Liver (tissue), 8 donors: ENCODE measurements at regions not wholly inside any gene's neighbourhood (a gene's known extent, or its start where the extent isn't known, plus 50 kb on each side); places are given as distances from the start of the nearest gene placed in this dataset.

ENCODE experiments used
- DNase-seq: peaks from one replicate; pipeline ENCODE4 v3.0.0-alpha.2; 2017; ENCODE audit warnings: low spot score
- H3K27ac ChIP-seq, 2 donors: one replicate each; pipeline ENCODE4 v1.7.0; 2013; ENCODE audit warnings: inconsistent platforms in 2 of 2, low read length in 2 of 2, control low read depth in 1 of 2, low read depth in 1 of 2, mild to moderate bottlenecking in 1 of 2
- H3K27me3 ChIP-seq, 4 donors: one replicate each; pipeline versions ENCODE4 v1.6.1 to v1.7.0; 2013; ENCODE audit warnings: low read length in 3 of 4, inconsistent platforms in 1 of 4, mild to moderate bottlenecking in 1 of 4, moderate library complexity in 1 of 4; ENCODE audit not compliant: control insufficient read depth in 4 of 4, insufficient read depth in 4 of 4
- H3K36me3 ChIP-seq, 4 donors: one replicate each; pipeline versions ENCODE4 v1.6.1 to v1.7.0; 2013; ENCODE audit warnings: low read length in 3 of 4, mild to moderate bottlenecking in 3 of 4, low read depth in 1 of 4, moderate library complexity in 1 of 4; ENCODE audit not compliant: control insufficient read depth in 4 of 4, insufficient read depth in 3 of 4
- H3K4me1 ChIP-seq, 4 donors: one replicate each; pipeline versions ENCODE4 v1.6.1 to v1.7.0; 2013; ENCODE audit warnings: low read length in 3 of 4, mild to moderate bottlenecking in 3 of 4, moderate library complexity in 1 of 4; ENCODE audit not compliant: control insufficient read depth in 4 of 4, insufficient read depth in 4 of 4
- H3K4me3 ChIP-seq, 3 donors: one replicate each; pipeline versions ENCODE4 v1.6.1 to v1.7.0; 2013; ENCODE audit warnings: low read length in 3 of 3, control low read depth in 1 of 3, low read depth in 1 of 3, mild to moderate bottlenecking in 1 of 3
- H3K9ac ChIP-seq, 2 donors: one replicate each; pipeline ENCODE4 v1.7.0; 2013; ENCODE audit warnings: low read length in 2 of 2, mild to moderate bottlenecking in 2 of 2, moderate library complexity in 2 of 2, control low read depth in 1 of 2, low read depth in 1 of 2
- H3K9me3 ChIP-seq, 4 donors: one replicate each; pipeline versions ENCODE4 v1.6.1 to v1.7.0; 2013; ENCODE audit warnings: low read length in 3 of 4; ENCODE audit not compliant: control insufficient read depth in 4 of 4
- EGR1 ChIP-seq, 2 donors: IDR thresholded peaks; 2 replicates each; pipeline ENCODE4 v1.6.1; 2016 to 2018; ENCODE audit warnings: antibody characterized with exemption in 2 of 2, low read depth in 2 of 2
- FOXA1 ChIP-seq: IDR thresholded peaks from 2 replicates; pipeline ENCODE4 v1.6.1; 2016; ENCODE audit warnings: antibody characterized with exemption
- FOXA2 ChIP-seq: IDR thresholded peaks from 2 replicates; pipeline ENCODE4 v1.6.1; 2016; ENCODE audit warnings: antibody characterized with exemption
- GABPA ChIP-seq, 2 donors: IDR thresholded peaks in 1 of 2; conservative IDR thresholded peaks in 1 of 2; 2 replicates each; pipeline ENCODE4 v1.6.1; 2016; ENCODE audit warnings: antibody characterized with exemption in 2 of 2, mild to moderate bottlenecking in 1 of 2, moderate library complexity in 1 of 2
- JUND ChIP-seq, 2 donors: IDR thresholded peaks; 2 replicates each; pipeline ENCODE4 v1.6.1; 2016; ENCODE audit warnings: antibody characterized with exemption in 2 of 2
- NR2F2 ChIP-seq: IDR thresholded peaks from 2 replicates; pipeline ENCODE4 v1.6.1; 2016; ENCODE audit warnings: antibody characterized with exemption
- RAD21 ChIP-seq, 2 donors: IDR thresholded peaks; 2 replicates each; pipeline ENCODE4 v1.6.1; 2016; ENCODE audit warnings: antibody characterized with exemption in 2 of 2, mild to moderate bottlenecking in 2 of 2
- RXRA ChIP-seq, 2 donors: IDR thresholded peaks; 2 replicates each; pipeline ENCODE4 v1.6.1; 2017 to 2018; ENCODE audit warnings: antibody characterized with exemption in 2 of 2, mild to moderate bottlenecking in 1 of 2
- SP1 ChIP-seq: IDR thresholded peaks from 2 replicates; pipeline ENCODE4 v1.6.1; 2018; ENCODE audit warnings: antibody characterized with exemption, mild to moderate bottlenecking
- TAF1 ChIP-seq: conservative IDR thresholded peaks from 2 replicates; pipeline ENCODE4 v1.6.1; 2016; ENCODE audit warnings: antibody characterized with exemption, mild to moderate bottlenecking
- WGBS: extraction: QIAGEN DNeasy Blood & Tissue Kit; methylation state at CpG from one replicate; pipeline ENCODE4 v1.1.7; 2013; 5-methylcytosine and 5-hydroxymethylcytosine counted together
- TF ChIP-seq, protein P1 (sequence below): IDR thresholded peaks from 2 replicates; pipeline ENCODE4 v1.6.1; 2016; ENCODE audit warnings: antibody characterized with exemption
- TF ChIP-seq, protein P2 (sequence below): IDR thresholded peaks from 2 replicates; pipeline ENCODE4 v1.6.1; 2016; ENCODE audit warnings: antibody characterized with exemption, mild to moderate bottlenecking
- TF ChIP-seq, protein P3 (sequence below): IDR thresholded peaks from 2 replicates; pipeline ENCODE4 v1.6.1; 2016; ENCODE audit warnings: antibody characterized with exemption
- TF ChIP-seq, protein P4 (sequence below): IDR thresholded peaks from 2 replicates; pipeline ENCODE4 v1.6.1; 2016; ENCODE audit warnings: antibody characterized with exemption
- TF ChIP-seq, protein P5 (sequence below): fragments of 150-350 bp; IDR thresholded peaks from 2 replicates; pipeline ENCODE4 v1.5.1; 2017; ENCODE audit warnings: improper control_type of control experiment, low read depth, low read length; ENCODE audit not compliant: missing input control
- donor health status: healthy.
- donor health status: healthy.
- donor health status: healthy.
- donor health status: healthy.
- donor health status: healthy.

DNA sequence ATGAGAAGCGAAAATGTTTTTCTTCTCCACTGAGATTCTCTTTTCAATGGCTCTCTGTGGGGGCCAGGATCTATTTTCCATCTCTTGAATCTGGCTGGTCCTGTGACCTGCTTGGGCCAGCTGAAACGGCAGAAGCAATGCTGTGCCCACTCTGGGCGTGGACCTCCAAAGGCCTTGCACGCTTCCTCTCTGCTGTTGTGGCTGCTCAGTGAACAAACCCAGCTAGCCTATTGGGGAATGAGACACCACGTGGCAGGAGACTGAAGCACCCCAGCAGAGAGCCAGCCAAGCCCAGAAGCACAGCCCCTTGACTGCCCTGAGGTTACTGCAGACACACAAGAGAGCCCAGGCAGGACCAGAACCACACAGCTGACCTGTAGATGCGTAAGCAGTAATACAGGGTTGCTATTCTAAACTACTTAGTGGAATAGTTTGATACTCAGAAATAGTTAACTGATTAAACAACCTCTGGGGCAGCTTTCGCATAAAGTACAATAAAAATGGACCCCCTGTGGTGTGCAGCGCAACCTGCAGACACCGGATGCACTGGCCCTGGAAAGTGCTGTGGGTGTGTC, 221.7 kb upstream of the SH3BP4 start:
- TF ChIP-seq, protein P1, sequence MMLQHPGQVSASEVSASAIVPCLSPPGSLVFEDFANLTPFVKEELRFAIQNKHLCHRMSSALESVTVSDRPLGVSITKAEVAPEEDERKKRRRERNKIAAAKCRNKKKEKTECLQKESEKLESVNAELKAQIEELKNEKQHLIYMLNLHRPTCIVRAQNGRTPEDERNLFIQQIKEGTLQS = no peak
- TF ChIP-seq JUND (IDR thresholded peaks at IDR 0.05) = no peak
- no peak for TF ChIP-seq RAD21 (IDR thresholded peaks at IDR 0.05)
- TF ChIP-seq, protein P2, sequence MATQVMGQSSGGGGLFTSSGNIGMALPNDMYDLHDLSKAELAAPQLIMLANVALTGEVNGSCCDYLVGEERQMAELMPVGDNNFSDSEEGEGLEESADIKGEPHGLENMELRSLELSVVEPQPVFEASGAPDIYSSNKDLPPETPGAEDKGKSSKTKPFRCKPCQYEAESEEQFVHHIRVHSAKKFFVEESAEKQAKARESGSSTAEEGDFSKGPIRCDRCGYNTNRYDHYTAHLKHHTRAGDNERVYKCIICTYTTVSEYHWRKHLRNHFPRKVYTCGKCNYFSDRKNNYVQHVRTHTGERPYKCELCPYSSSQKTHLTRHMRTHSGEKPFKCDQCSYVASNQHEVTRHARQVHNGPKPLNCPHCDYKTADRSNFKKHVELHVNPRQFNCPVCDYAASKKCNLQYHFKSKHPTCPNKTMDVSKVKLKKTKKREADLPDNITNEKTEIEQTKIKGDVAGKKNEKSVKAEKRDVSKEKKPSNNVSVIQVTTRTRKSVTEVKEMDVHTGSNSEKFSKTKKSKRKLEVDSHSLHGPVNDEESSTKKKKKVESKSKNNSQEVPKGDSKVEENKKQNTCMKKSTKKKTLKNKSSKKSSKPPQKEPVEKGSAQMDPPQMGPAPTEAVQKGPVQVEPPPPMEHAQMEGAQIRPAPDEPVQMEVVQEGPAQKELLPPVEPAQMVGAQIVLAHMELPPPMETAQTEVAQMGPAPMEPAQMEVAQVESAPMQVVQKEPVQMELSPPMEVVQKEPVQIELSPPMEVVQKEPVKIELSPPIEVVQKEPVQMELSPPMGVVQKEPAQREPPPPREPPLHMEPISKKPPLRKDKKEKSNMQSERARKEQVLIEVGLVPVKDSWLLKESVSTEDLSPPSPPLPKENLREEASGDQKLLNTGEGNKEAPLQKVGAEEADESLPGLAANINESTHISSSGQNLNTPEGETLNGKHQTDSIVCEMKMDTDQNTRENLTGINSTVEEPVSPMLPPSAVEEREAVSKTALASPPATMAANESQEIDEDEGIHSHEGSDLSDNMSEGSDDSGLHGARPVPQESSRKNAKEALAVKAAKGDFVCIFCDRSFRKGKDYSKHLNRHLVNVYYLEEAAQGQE = no peak
- TF ChIP-seq, protein P3, sequence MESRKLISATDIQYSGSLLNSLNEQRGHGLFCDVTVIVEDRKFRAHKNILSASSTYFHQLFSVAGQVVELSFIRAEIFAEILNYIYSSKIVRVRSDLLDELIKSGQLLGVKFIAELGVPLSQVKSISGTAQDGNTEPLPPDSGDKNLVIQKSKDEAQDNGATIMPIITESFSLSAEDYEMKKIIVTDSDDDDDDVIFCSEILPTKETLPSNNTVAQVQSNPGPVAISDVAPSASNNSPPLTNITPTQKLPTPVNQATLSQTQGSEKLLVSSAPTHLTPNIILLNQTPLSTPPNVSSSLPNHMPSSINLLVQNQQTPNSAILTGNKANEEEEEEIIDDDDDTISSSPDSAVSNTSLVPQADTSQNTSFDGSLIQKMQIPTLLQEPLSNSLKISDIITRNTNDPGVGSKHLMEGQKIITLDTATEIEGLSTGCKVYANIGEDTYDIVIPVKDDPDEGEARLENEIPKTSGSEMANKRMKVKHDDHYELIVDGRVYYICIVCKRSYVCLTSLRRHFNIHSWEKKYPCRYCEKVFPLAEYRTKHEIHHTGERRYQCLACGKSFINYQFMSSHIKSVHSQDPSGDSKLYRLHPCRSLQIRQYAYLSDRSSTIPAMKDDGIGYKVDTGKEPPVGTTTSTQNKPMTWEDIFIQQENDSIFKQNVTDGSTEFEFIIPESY = no peak
- TF ChIP-seq SP1 = no peak
- TF ChIP-seq GABPA (IDR thresholded peaks at IDR 0.05 in 1 of 2, conservative IDR thresholded peaks at IDR 0.05 in 1 of 2) = no peak
- TF ChIP-seq RXRA (IDR thresholded peaks at IDR 0.05) = no peak
- Histone ChIP-seq H3K27ac (no peak overlapping the region), H3K4me1 (no peaks in the 10 kb centered on the region), H3K27me3 (no peaks in the 10 kb centered on the region), H3K4me3 (no peak overlapping the region), H3K9me3 (peaks cover 0 to under 1% (median 0%) of the 10 kb centered on the region in 4 donors), H3K36me3 (no peaks in the 10 kb centered on the region), H3K9ac (no peak overlapping the region)
- WGBS = 88% methylated on average over 9 of the region's 9 CpGs
- no peak for DNase-seq

DNA sequence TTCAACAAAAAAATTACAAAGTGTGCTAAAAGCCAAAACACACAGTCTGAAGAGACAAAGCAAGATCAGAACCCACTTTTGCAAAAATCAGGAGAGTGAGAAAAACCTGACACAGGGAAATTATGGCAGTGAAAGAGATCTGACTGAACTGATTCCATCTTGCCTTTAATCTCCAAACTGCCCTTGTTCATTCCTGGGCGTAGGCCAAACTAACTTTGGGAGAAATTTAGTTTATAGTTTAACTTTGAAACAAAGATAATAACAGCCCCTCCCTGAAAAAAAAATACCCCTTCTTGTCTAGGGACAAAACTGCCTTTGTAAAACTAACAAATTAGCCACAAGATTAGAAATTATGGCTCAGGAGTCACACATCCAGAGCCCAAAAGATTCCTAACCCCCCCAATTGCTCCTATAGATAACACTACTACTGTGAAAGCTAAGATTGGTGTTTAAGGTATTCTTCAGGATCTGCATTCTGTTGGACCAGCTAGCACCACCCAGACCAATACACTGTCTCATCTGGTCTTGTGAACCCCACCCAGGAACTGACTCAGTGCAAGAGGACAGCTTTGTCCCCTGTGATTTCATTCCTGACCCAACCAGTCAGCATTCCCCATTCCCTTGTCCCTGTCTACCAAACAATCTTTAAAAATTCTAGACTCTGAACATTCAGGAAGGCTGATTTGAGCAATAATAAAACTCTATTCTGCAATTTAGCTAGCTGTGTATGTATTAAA, 226.1 kb upstream of the SH3BP4 start:
- Histone ChIP-seq H3K9ac (no peak overlapping the region), H3K27ac (no peak overlapping the region), H3K9me3 (no peaks in the 10 kb centered on the region), H3K4me1 (no peaks in the 10 kb centered on the region), H3K4me3 (no peak overlapping the region), H3K36me3 (no peaks in the 10 kb centered on the region), H3K27me3 (no peaks in the 10 kb centered on the region)
- WGBS = 58% methylated on average over 1 of the region's 1 CpG
- no peak for DNase-seq
- TF ChIP-seq EGR1 (IDR thresholded peaks at IDR 0.05; ENCODE audit: low read depth in 2 of 2) (no peak), RAD21 (IDR thresholded peaks at IDR 0.05) (no peak), RXRA (IDR thresholded peaks at IDR 0.05) (no peak), GABPA (IDR thresholded peaks at IDR 0.05 in 1 of 2, conservative IDR thresholded peaks at IDR 0.05 in 1 of 2) (no peak), FOXA1 (no peak), SP1 (no peak), NR2F2 (no peak), TAF1 (no peak), FOXA2 (no peak)
- TF ChIP-seq, protein P2 = no peak
- TF ChIP-seq, protein P1 = no peak
- TF ChIP-seq, protein P4, sequence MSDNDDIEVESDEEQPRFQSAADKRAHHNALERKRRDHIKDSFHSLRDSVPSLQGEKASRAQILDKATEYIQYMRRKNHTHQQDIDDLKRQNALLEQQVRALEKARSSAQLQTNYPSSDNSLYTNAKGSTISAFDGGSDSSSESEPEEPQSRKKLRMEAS = no peak
- TF ChIP-seq, protein P5, sequence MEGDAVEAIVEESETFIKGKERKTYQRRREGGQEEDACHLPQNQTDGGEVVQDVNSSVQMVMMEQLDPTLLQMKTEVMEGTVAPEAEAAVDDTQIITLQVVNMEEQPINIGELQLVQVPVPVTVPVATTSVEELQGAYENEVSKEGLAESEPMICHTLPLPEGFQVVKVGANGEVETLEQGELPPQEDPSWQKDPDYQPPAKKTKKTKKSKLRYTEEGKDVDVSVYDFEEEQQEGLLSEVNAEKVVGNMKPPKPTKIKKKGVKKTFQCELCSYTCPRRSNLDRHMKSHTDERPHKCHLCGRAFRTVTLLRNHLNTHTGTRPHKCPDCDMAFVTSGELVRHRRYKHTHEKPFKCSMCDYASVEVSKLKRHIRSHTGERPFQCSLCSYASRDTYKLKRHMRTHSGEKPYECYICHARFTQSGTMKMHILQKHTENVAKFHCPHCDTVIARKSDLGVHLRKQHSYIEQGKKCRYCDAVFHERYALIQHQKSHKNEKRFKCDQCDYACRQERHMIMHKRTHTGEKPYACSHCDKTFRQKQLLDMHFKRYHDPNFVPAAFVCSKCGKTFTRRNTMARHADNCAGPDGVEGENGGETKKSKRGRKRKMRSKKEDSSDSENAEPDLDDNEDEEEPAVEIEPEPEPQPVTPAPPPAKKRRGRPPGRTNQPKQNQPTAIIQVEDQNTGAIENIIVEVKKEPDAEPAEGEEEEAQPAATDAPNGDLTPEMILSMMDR = no peak
- TF ChIP-seq, protein P3 = no peak
